ENCODE measurements at regions not wholly inside any gene's neighbourhood (a gene's known extent, or its start where the extent isn't known, plus 50 kb on each side); places are given as distances from the start of the nearest gene placed in this dataset.

DNA sequence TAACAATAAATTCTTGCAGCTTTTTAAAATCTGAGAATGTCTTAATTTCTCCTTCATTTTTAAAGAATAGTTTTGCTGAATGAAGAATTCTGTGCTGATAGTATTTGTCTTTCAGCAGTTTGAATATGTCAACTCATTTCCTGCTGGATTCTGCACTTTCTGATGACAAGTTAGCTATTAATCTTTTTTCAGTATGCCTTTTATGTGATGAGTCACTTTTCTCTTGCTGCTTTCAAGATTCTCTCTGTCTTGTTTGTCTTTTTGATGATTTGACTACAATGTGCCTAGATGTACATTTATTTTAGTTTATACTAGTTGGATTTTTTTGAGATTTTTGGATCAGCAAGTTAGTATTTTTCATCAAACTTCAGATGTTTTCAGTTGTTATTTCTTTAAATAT is 87.9 kb upstream of the AVPR1A start:
- Histone ChIP-seq H3K9me3 (ENCODE audit: control insufficient read depth, insufficient read depth, low read length) (peaks cover 8% of the 10 kb centered on the region), H3K9ac (ENCODE audit: low read depth, low read length) (no peak overlapping the region), H3K4me3 (ENCODE audit: low read depth, low read length) (no peak overlapping the region), H3K27ac (ENCODE audit: low read depth, low read length) (no peak overlapping the region), H3K27me3 (ENCODE audit: control insufficient read depth, insufficient read depth, low read length) (no peaks in the 10 kb centered on the region), H3K4me1 (ENCODE audit: control insufficient read depth, insufficient read depth, low read length) (no peaks in the 10 kb centered on the region), H3K36me3 (ENCODE audit: control insufficient read depth, insufficient read depth, low read length) (no peaks in the 10 kb centered on the region)

DNA sequence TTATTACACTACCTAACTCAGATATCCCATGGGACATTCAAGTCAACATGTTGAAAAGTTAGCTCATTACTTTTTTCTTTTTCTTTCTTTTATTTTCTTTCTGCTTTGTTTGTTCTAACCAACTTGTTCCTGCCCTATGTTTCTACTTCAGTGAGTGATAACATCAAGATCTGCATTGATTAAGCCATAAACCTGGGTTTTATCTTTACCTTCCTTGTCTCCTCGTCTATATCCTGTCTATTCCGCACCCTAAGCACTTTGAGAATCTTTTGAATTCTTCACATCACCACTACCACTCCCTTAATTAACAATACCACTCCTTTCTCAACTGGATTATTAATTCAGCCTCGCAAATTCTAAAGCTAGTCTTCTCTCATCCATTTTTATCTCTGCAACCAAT is 81.9 kb upstream of the AVPR1A start:
- Histone ChIP-seq H3K9me3 (ENCODE audit: control insufficient read depth, insufficient read depth, low read length) (no peaks in the 10 kb centered on the region), H3K4me1 (ENCODE audit: control insufficient read depth, insufficient read depth, low read length) (no peaks in the 10 kb centered on the region), H3K36me3 (ENCODE audit: control insufficient read depth, insufficient read depth, low read length) (no peaks in the 10 kb centered on the region), H3K4me3 (ENCODE audit: low read depth, low read length) (no peak overlapping the region), H3K27ac (ENCODE audit: low read depth, low read length) (no peak overlapping the region), H3K9ac (ENCODE audit: low read depth, low read length) (no peak overlapping the region), H3K27me3 (ENCODE audit: control insufficient read depth, insufficient read depth, low read length) (no peaks in the 10 kb centered on the region)

DNA sequence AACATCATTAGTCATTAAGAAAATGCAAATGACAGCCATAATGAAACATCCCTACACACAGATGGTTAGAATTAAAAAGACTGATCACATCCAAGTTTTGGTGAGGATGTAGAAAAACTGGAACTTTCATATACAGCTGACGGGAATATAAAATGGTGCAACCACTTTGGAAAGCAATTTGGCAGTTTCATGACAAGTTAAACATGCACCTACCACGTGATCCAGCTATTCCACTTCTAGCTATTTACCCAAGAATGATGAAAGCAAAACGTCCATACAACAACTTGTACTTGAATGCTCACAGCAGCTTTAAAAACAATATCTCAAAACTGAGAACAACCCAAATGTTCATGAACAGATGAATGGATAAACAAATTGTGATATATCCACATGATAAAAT is 77.9 kb upstream of the AVPR1A start:
- Histone ChIP-seq H3K9ac (ENCODE audit: low read depth, low read length) (no peak overlapping the region), H3K27me3 (ENCODE audit: control insufficient read depth, insufficient read depth, low read length) (no peaks in the 10 kb centered on the region), H3K9me3 (ENCODE audit: control insufficient read depth, insufficient read depth, low read length) (no peaks in the 10 kb centered on the region), H3K36me3 (ENCODE audit: control insufficient read depth, insufficient read depth, low read length) (no peaks in the 10 kb centered on the region), H3K4me1 (ENCODE audit: control insufficient read depth, insufficient read depth, low read length) (peaks cover 4% of the 10 kb centered on the region; the same call in 1 of the 2 replicates), H3K27ac (ENCODE audit: low read depth, low read length) (no peak overlapping the region), H3K4me3 (ENCODE audit: low read depth, low read length) (no peak overlapping the region)

DNA sequence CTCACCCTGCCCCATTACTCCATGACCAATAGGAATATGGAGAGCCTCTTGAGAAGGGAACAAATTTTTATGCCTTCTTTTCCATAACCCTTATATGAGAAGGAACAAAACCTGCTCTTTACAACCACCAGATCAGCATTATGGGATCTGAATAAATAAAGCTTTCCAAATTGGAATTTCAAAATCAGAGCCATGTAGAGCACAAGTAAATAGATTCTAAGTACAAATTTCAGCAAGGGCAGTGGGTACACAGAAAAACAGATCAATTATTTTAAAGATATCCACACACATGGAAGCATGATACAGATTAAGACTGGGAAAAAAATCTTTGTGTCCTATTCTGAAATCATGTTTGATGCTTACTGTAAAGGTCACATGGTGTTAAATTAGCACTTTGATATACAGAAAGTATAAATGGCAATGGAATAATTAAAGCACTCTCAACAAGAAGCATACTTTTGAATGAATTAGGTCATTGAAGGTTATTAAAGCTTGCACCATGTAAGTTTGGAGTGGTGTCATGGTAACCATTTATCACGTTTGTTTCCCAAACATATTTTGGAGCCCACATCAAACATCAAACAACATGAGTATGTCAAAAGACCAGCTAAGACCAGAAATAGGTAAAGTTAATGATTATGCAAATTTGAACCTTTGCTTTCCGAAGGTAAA is 75.9 kb upstream of the AVPR1A start:
- Histone ChIP-seq H3K4me1 (ENCODE audit: control insufficient read depth, insufficient read depth, low read length) (peaks cover 11% of the 10 kb centered on the region), H3K9me3 (ENCODE audit: control insufficient read depth, insufficient read depth, low read length) (no peaks in the 10 kb centered on the region)

DNA sequence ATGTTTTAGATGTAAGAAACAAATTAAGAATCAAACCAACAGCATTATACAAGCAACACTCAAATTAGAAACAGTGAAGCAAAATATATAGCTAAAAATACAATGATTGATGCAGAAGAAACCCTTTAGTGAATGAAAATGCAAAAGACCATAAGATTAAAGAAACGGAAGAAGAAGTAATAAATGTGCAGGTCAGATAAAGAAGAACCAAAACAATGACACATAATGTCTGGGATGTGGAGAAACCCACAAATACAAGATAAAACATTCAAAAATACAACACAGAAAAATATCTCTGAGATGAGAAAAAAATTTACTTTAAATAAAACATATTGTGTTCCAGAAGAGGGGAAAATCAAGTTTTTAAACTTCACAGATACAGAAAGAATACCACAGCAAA is 73.4 kb upstream of the AVPR1A start:
- no peaks in the 10 kb centered on the region for H3K27me3 ChIP-seq (ENCODE audit: control insufficient read depth, insufficient read depth, low read length)
- no peak overlapping the region for H3K9ac ChIP-seq (ENCODE audit: low read depth, low read length)
- no peaks in the 10 kb centered on the region for H3K9me3 ChIP-seq (ENCODE audit: control insufficient read depth, insufficient read depth, low read length)
- H3K36me3 ChIP-seq (ENCODE audit: control insufficient read depth, insufficient read depth, low read length) = no peaks in the 10 kb centered on the region
- peaks cover 11% of the 10 kb centered on the region for H3K4me1 ChIP-seq (ENCODE audit: control insufficient read depth, insufficient read depth, low read length)
- H3K4me3 ChIP-seq (ENCODE audit: low read depth, low read length) = no peak overlapping the region
- H3K27ac ChIP-seq (ENCODE audit: low read depth, low read length) = no peak overlapping the region

More for the DNA sequence above, 75.9 kb upstream of the AVPR1A start:
- Histone ChIP-seq H3K36me3 (ENCODE audit: control insufficient read depth, insufficient read depth, low read length) (no peaks in the 10 kb centered on the region), H3K27ac (ENCODE audit: low read depth, low read length) (no peak overlapping the region), H3K27me3 (ENCODE audit: control insufficient read depth, insufficient read depth, low read length) (no peaks in the 10 kb centered on the region), H3K9ac (ENCODE audit: low read depth, low read length) (no peak overlapping the region), H3K4me3 (ENCODE audit: low read depth, low read length) (no peak overlapping the region)

DNA sequence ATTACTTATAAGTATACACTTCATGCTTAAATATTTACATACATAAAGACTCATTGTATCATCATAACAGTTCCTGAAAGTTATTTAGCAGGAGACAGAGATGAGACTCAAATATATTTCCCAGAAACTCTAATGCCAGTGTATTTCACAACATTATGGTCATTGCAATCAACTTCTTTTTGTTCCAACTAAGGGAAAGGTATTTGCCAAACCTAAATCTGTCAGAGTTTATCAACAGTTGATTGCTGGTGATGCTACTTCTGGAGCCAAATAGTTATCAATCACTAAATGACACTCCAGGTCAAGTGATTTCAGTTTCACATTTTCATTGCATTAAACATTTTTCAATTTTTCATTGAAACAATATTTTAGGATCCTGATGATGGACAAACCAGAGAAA is 72.1 kb upstream of the AVPR1A start:
- no peaks in the 10 kb centered on the region for H3K27me3 ChIP-seq (ENCODE audit: control insufficient read depth, insufficient read depth, low read length)
- no peak overlapping the region for H3K9ac ChIP-seq (ENCODE audit: low read depth, low read length)
- H3K27ac ChIP-seq (ENCODE audit: low read depth, low read length) = no peak overlapping the region
- no peak overlapping the region for H3K4me3 ChIP-seq (ENCODE audit: low read depth, low read length)
- no peaks in the 10 kb centered on the region for H3K9me3 ChIP-seq (ENCODE audit: control insufficient read depth, insufficient read depth, low read length)
- peaks cover 11% of the 10 kb centered on the region for H3K4me1 ChIP-seq (ENCODE audit: control insufficient read depth, insufficient read depth, low read length)
- no peaks in the 10 kb centered on the region for H3K36me3 ChIP-seq (ENCODE audit: control insufficient read depth, insufficient read depth, low read length)

DNA sequence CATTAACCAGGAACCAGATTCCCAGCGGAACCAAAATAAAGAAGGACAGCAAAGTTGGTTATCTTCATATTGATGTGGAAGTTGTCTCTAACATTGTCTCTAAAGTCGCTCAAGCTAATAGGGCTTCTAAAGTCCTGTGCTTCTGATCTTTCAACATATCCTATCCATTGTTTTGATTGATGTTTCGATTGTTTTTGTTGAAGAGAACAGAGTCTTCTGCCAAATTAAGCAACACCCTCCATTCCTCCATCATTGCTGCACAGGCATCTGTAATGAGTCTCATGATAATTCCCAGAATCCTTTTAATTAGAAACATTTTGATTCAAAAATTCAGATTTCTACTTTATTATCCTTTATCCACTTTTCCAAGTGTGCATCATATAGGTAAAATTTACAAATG is 71.6 kb upstream of the AVPR1A start:
- no peaks in the 10 kb centered on the region for H3K36me3 ChIP-seq (ENCODE audit: control insufficient read depth, insufficient read depth, low read length)
- no peak overlapping the region for H3K4me3 ChIP-seq (ENCODE audit: low read depth, low read length)
- H3K9ac ChIP-seq (ENCODE audit: low read depth, low read length) = no peak overlapping the region
- no peaks in the 10 kb centered on the region for H3K9me3 ChIP-seq (ENCODE audit: control insufficient read depth, insufficient read depth, low read length)
- peaks cover 11% of the 10 kb centered on the region for H3K4me1 ChIP-seq (ENCODE audit: control insufficient read depth, insufficient read depth, low read length)
- H3K27ac ChIP-seq (ENCODE audit: low read depth, low read length) = no peak overlapping the region
- H3K27me3 ChIP-seq (ENCODE audit: control insufficient read depth, insufficient read depth, low read length) = no peaks in the 10 kb centered on the region

DNA sequence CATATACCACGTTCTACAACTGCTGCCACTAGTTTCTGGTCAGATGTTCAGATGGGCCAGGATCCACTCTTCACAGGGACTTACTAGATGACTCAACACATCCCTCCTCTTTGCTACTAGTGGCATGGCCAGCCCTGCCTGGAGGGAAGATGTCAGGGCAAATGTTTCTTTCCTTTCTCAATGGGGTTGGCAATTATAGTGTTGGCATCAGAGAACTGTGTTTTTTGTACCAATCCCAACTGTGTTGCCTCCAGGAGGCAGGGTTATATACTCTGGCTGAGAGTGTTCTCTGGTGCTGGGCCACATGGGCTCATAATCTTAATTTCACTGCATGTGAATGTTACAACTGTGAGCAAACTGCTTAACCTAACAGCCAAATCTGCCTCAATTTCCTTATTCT is 69.9 kb upstream of the AVPR1A start:
- no peaks in the 10 kb centered on the region for H3K9me3 ChIP-seq (ENCODE audit: control insufficient read depth, insufficient read depth, low read length)
- H3K27ac ChIP-seq (ENCODE audit: low read depth, low read length) = no peak overlapping the region
- H3K9ac ChIP-seq (ENCODE audit: low read depth, low read length) = no peak overlapping the region
- peaks cover 11% of the 10 kb centered on the region for H3K4me1 ChIP-seq (ENCODE audit: control insufficient read depth, insufficient read depth, low read length)
- H3K4me3 ChIP-seq (ENCODE audit: low read depth, low read length) = no peak overlapping the region
- no peaks in the 10 kb centered on the region for H3K36me3 ChIP-seq (ENCODE audit: control insufficient read depth, insufficient read depth, low read length)
- H3K27me3 ChIP-seq (ENCODE audit: control insufficient read depth, insufficient read depth, low read length) = no peaks in the 10 kb centered on the region

DNA sequence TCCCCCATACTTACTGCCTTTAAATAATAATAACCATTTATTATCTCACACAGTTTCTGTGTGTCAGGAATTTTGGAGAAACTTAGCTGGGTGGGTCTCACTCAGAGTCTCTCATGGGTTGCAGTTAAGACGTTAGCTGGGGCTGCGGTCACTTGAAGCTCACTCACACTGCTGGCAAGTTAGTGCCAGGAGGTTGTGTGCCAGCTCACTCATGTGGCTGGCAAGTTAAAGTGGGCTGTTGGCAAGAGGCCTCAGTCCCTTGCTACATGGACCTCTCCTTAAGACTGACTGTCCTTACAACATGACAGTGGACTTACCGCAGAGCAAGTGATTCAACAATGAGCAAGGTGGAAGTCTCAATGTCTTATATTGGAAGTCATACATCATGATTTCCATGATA is 61.3 kb upstream of the AVPR1A start:
- no peaks in the 10 kb centered on the region for H3K4me1 ChIP-seq (ENCODE audit: control insufficient read depth, insufficient read depth, low read length)
- H3K9me3 ChIP-seq (ENCODE audit: control insufficient read depth, insufficient read depth, low read length) = no peaks in the 10 kb centered on the region
- no peaks in the 10 kb centered on the region for H3K36me3 ChIP-seq (ENCODE audit: control insufficient read depth, insufficient read depth, low read length)
- no peak overlapping the region for H3K4me3 ChIP-seq (ENCODE audit: low read depth, low read length)
- H3K9ac ChIP-seq (ENCODE audit: low read depth, low read length) = no peak overlapping the region
- no peak overlapping the region for H3K27ac ChIP-seq (ENCODE audit: low read depth, low read length)
- H3K27me3 ChIP-seq (ENCODE audit: control insufficient read depth, insufficient read depth, low read length) = no peaks in the 10 kb centered on the region

DNA sequence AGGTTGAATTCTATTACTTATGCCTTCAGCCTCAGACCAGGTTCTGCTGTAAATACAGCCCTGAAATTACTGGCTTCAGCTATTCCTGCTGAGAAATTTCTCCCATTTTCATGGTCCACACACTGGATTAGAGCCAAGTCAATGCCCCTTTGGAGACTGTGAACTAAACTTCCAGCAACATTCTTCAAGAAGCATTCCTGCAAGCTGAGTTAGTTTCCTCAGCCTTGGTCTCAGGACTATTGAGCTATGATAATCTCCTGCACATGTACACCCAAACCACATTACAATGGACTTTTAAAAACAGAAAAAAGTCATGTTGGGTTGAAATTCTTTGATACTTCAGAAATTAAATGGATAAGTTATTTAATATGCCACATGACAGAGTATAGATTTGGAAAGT is 58.0 kb upstream of the AVPR1A start:
- no peaks in the 10 kb centered on the region for H3K4me1 ChIP-seq (ENCODE audit: control insufficient read depth, insufficient read depth, low read length)
- no peaks in the 10 kb centered on the region for H3K9me3 ChIP-seq (ENCODE audit: control insufficient read depth, insufficient read depth, low read length)
- H3K9ac ChIP-seq (ENCODE audit: low read depth, low read length) = no peak overlapping the region
- H3K36me3 ChIP-seq (ENCODE audit: control insufficient read depth, insufficient read depth, low read length) = no peaks in the 10 kb centered on the region
- no peak overlapping the region for H3K27ac ChIP-seq (ENCODE audit: low read depth, low read length)
- H3K4me3 ChIP-seq (ENCODE audit: low read depth, low read length) = no peak overlapping the region
- H3K27me3 ChIP-seq (ENCODE audit: control insufficient read depth, insufficient read depth, low read length) = no peaks in the 10 kb centered on the region

DNA sequence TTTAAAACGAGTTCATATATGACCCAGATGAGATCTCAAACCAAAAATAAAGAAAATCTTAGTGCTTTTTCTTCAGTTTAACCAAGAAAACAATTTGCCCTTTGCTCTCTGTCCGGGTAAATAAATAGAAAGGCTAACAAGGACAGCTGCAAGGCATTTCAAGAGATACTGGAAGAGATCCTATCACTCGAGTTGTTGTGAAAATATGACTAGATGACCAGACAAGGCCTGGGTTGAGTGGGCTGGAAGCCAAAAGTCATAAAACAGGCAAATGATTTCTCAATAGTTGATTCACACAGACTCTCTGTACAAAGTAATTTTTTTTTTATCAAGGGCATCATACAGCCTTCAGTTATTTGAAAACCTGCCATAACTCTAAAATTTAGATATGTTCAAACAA is 55.9 kb upstream of the AVPR1A start:
- no peaks in the 10 kb centered on the region for H3K4me1 ChIP-seq (ENCODE audit: control insufficient read depth, insufficient read depth, low read length)
- H3K27ac ChIP-seq (ENCODE audit: low read depth, low read length) = no peak overlapping the region
- no peak overlapping the region for H3K9ac ChIP-seq (ENCODE audit: low read depth, low read length)
- H3K4me3 ChIP-seq (ENCODE audit: low read depth, low read length) = no peak overlapping the region
- no peaks in the 10 kb centered on the region for H3K27me3 ChIP-seq (ENCODE audit: control insufficient read depth, insufficient read depth, low read length)
- no peaks in the 10 kb centered on the region for H3K36me3 ChIP-seq (ENCODE audit: control insufficient read depth, insufficient read depth, low read length)
- no peaks in the 10 kb centered on the region for H3K9me3 ChIP-seq (ENCODE audit: control insufficient read depth, insufficient read depth, low read length)

DNA sequence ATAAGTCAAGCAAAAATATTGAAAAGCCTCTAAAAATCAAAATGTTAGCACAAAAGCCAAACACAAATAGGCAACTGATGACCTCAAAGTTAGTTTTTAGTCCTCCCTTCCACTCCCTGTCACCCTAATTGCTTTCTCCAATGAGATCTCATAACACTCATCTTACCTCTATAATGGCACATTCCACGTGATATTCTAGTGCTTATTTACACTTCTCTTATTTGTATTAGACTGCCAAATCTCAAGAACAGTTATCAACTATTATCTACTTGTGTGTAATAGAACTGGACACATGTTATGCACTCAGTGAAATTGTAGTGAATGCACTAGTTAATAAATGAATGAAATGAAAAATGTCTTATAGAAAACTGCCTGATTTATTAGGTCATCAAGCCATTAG is 55.5 kb upstream of the AVPR1A start:
- Histone ChIP-seq H3K9ac (ENCODE audit: low read depth, low read length) (no peak overlapping the region), H3K36me3 (ENCODE audit: control insufficient read depth, insufficient read depth, low read length) (no peaks in the 10 kb centered on the region), H3K27ac (ENCODE audit: low read depth, low read length) (no peak overlapping the region), H3K4me3 (ENCODE audit: low read depth, low read length) (no peak overlapping the region), H3K9me3 (ENCODE audit: control insufficient read depth, insufficient read depth, low read length) (no peaks in the 10 kb centered on the region), H3K4me1 (ENCODE audit: control insufficient read depth, insufficient read depth, low read length) (no peaks in the 10 kb centered on the region), H3K27me3 (ENCODE audit: control insufficient read depth, insufficient read depth, low read length) (no peaks in the 10 kb centered on the region)
